D721Med (cell line): ENCODE measurements at regions not wholly inside any gene's neighbourhood (a gene's known extent, or its start where the extent isn't known, plus 50 kb on each side); places are given as distances from the start of the nearest gene placed in this dataset.

Experiments
- DNase-seq: peaks from one replicate; pipeline ENCODE4 v3.0.0; 2011; ENCODE audit warnings: low spot score; ENCODE audit not compliant: insufficient read length
- FAIRE-seq: peaks from 2 replicates; lab custom pipeline; 2011; peaks lifted over from hg19 to GRCh38; lab: Jason Lieb, UNC
- CTCF ChIP-seq: IDR thresholded peaks from 2 replicates; pipeline ENCODE4 v1.5.1; 2012; ENCODE audit warnings: mild to moderate bottlenecking, control low read depth; ENCODE audit not compliant: insufficient read depth; ENCODE audit errors: missing control alignments

GRCh38 chr3:159928666-159929065, 60.0 kb upstream of the IL12A start:
- TF ChIP-seq CTCF: no peak
- DNase-seq: no peak
- FAIRE-seq: no peak

- TF ChIP-seq CTCF: no peak
- DNase-seq (no peak), FAIRE-seq (no peak)
Measured at GRCh38 chr3:159929171-159930141, 59.2 kb upstream of the IL12A start.

GRCh38 chr3:159934216-159934615, 54.4 kb upstream of the IL12A start:
- DNase-seq (no peak), FAIRE-seq (no peak)
- TF ChIP-seq CTCF: no peak

GRCh38 chr3:159936541-159936940, 52.1 kb upstream of the IL12A start:
- TF ChIP-seq CTCF: no peak
- no peak for DNase-seq
- no peak for FAIRE-seq

- FAIRE-seq: no peak
- no peak for TF ChIP-seq CTCF
Measured at GRCh38 chr3:159937561-159938166, 51.0 kb upstream of the IL12A start.

DNA sequence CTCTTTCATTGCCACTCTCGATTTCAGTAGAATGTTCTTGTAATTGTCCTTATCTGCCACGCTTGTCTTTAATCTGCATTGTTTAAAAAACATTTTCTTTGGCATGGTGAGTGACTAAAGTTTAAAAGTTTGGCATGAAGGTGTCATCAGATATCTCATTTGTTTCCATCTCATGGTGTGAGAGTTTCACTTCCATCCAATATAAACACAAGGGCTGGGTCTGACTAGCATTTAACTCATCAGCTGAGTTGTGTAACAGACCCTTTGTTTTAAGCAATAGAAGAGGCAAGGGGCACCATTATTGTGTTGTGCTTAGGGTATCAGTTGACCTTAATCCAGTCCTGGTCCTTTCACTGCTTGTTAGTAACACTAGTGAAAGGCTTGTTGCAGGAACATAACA, 49.9 kb upstream of the IL12A start:
- no peak for FAIRE-seq
- no peak for DNase-seq
- no peak for TF ChIP-seq CTCF

More at GRCh38 chr3:159937561-159938166, 51.0 kb upstream of the IL12A start:
- no peak for DNase-seq
